HG03558 (cell line): ENCODE measurements at regions not wholly inside any gene's neighbourhood (a gene's known extent, or its start where the extent isn't known, plus 50 kb on each side); places are given as distances from the start of the nearest gene placed in this dataset.

Source experiments
- ATAC-seq: cut with Tn5 transposase; IDR thresholded peaks from one replicate; pipeline ENCODE4 v1.9.1; 2021; ENCODE audit warnings: moderate number of reproducible peaks; ENCODE audit not compliant: unreplicated experiment; ENCODE audit errors: extremely low read depth

- no peak for ATAC-seq
Observed at GRCh38 chr16:87125206-87126155, 191.7 kb downstream of the C16orf95 start.

GRCh38 chr16:87126403-87127025 lies 190.7 kb downstream of the C16orf95 start:
- ATAC-seq = no peak

- no peak for ATAC-seq
Observed at GRCh38 chr16:87127061-87127765, 190.0 kb downstream of the C16orf95 start.

GRCh38 chr16:87127766-87128147 lies 189.4 kb downstream of the C16orf95 start:
- no peak for ATAC-seq

GRCh38 chr16:87129771-87130170 lies 187.4 kb downstream of the C16orf95 start:
- ATAC-seq = no peak

GRCh38 chr16:87131061-87131995 lies 185.9 kb downstream of the C16orf95 start:
- no peak for ATAC-seq

- no peak for ATAC-seq
Observed at GRCh38 chr16:87131996-87132345, 185.2 kb downstream of the C16orf95 start.

GRCh38 chr16:87132361-87133014 lies 184.7 kb downstream of the C16orf95 start:
- ATAC-seq = no peak

GRCh38 chr16:87133112-87133850 lies 183.9 kb downstream of the C16orf95 start:
- ATAC-seq = no peak

GRCh38 chr16:87133966-87134627 lies 183.1 kb downstream of the C16orf95 start:
- no peak for ATAC-seq

- ATAC-seq = no peak
Observed at GRCh38 chr16:87134628-87134995, 182.6 kb downstream of the C16orf95 start.

- ATAC-seq = no peak
Observed at GRCh38 chr16:87135246-87136030, 181.8 kb downstream of the C16orf95 start.

- ATAC-seq = no peak
Observed at GRCh38 chr16:87138316-87138715, 178.9 kb downstream of the C16orf95 start.

GRCh38 chr16:87138738-87139267 lies 178.4 kb downstream of the C16orf95 start:
- no peak for ATAC-seq

GRCh38 chr16:87140211-87141200 lies 176.7 kb downstream of the C16orf95 start:
- ATAC-seq = no peak

GRCh38 chr16:87141402-87141801 lies 175.8 kb downstream of the C16orf95 start:
- ATAC-seq = no peak
